ENCODE measurements at regions not wholly inside any gene's neighbourhood (a gene's known extent, or its start where the extent isn't known, plus 50 kb on each side); places are given as distances from the start of the nearest gene placed in this dataset.

DNA sequence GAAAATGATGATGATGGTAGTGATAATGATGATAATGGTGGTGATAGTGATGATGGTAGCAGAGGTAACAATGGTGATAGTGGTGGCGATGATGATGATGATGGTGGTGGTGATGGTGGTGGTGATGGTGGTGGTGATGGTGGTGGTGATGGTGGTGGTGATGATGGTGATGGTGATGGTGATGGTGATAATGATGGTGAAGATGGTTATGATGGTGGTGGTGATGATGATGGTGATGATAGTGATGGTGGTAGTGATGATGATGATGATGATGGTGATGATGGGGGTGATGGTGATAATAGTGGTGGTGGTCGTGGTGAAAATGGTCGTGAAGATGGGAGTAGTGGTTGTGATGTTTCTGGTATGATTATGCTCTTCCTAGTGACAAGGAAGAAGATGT lies 581.8 kb downstream of the HS3ST4 start:
- Histone ChIP-seq H3K4me1 (ENCODE audit: insufficient read depth) (no peaks in the 10 kb centered on the region), H4K20me1 (ENCODE audit: insufficient read depth) (no peaks in the 10 kb centered on the region), H3K4me2 (ENCODE audit: unreplicated experiment) (no peak overlapping the region), H3K27me3 (replicated peaks; ENCODE audit: insufficient read depth) (no peaks in the 10 kb centered on the region), H3K27ac (no peak overlapping the region), H2AFZ (no peak overlapping the region), H3K9me2 (ENCODE audit: insufficient read depth) (no peaks in the 10 kb centered on the region), H3K9me3 (ENCODE audit: low read depth) (no peaks in the 10 kb centered on the region), H3K36me3 (ENCODE audit: low read depth) (no peaks in the 10 kb centered on the region), H3K4me3 (no peak overlapping the region), H3K9ac (no peak overlapping the region), H3K79me2 (ENCODE audit: insufficient read depth) (no peaks in the 10 kb centered on the region), H3F3A (ENCODE audit: insufficient read depth) (no peaks in the 10 kb centered on the region)
- DNase-seq: no peak
- TF ChIP-seq EZH2 (IDR thresholded peaks at IDR 0.05; ENCODE audit: insufficient read depth, poor library complexity, severe bottlenecking) (no peak), EZH2phosphoT487 (IDR thresholded peaks at IDR 0.05; ENCODE audit: insufficient read depth, low read depth) (no peak)
- in situ Hi-C loops (cut with MboI): no loop called here
- WGBS, 2 experiments (ENCODE audit: low coverage in 1 of 2, low lambda C conversion rate in 2 of 2, missing lambda C conversion rate in 2 of 2): 12 to 15% methylated on average over 3 of the region's 3 CpGs

- no peaks in the 10 kb centered on the region for H4K20me1 ChIP-seq (ENCODE audit: insufficient read depth)
- no peaks in the 10 kb centered on the region for H3K36me3 ChIP-seq (ENCODE audit: low read depth)
- H3K9me2 ChIP-seq (ENCODE audit: insufficient read depth): no peaks in the 10 kb centered on the region
- TF ChIP-seq EZH2phosphoT487 (IDR thresholded peaks at IDR 0.05; ENCODE audit: insufficient read depth, low read depth) (no peak), EZH2 (IDR thresholded peaks at IDR 0.05; ENCODE audit: insufficient read depth, poor library complexity, severe bottlenecking) (no peak)
- 8 to 9% methylated on average over 3 of the region's 3 CpGs for WGBS, 2 experiments (ENCODE audit: low coverage in 1 of 2, low lambda C conversion rate in 2 of 2, missing lambda C conversion rate in 2 of 2)
- no peaks in the 10 kb centered on the region for H3K79me2 ChIP-seq (ENCODE audit: insufficient read depth)
- H3K4me1 ChIP-seq (ENCODE audit: insufficient read depth): no peaks in the 10 kb centered on the region
- H3K9me3 ChIP-seq (ENCODE audit: low read depth): no peaks in the 10 kb centered on the region
- H3K27ac ChIP-seq: no peak overlapping the region
- no peak overlapping the region for H2AFZ ChIP-seq
- no peak overlapping the region for H3K4me2 ChIP-seq (ENCODE audit: unreplicated experiment)
- in situ Hi-C loops (cut with MboI): no loop called here
- DNase-seq: no peak
- H3K4me3 ChIP-seq: no peak overlapping the region
- H3F3A ChIP-seq (ENCODE audit: insufficient read depth): no peaks in the 10 kb centered on the region
- H3K9ac ChIP-seq: no peak overlapping the region
- no peaks in the 10 kb centered on the region for H3K27me3 ChIP-seq (replicated peaks; ENCODE audit: insufficient read depth)
Measured at GRCh38 chr16:26275021-26275590, 583.3 kb downstream of the HS3ST4 start.

- Histone ChIP-seq H4K20me1 (ENCODE audit: insufficient read depth) (no peaks in the 10 kb centered on the region), H3K4me1 (ENCODE audit: insufficient read depth) (no peaks in the 10 kb centered on the region), H3F3A (ENCODE audit: insufficient read depth) (no peaks in the 10 kb centered on the region), H3K36me3 (ENCODE audit: low read depth) (no peaks in the 10 kb centered on the region), H3K27ac (no peak overlapping the region), H3K9me2 (ENCODE audit: insufficient read depth) (no peaks in the 10 kb centered on the region), H3K27me3 (replicated peaks; ENCODE audit: insufficient read depth) (no peaks in the 10 kb centered on the region), H3K9ac (no peak overlapping the region), H3K4me2 (ENCODE audit: unreplicated experiment) (no peak overlapping the region), H3K4me3 (no peak overlapping the region), H2AFZ (no peak overlapping the region), H3K79me2 (ENCODE audit: insufficient read depth) (no peaks in the 10 kb centered on the region), H3K9me3 (ENCODE audit: low read depth) (no peaks in the 10 kb centered on the region)
- WGBS, 2 experiments (ENCODE audit: low coverage in 1 of 2, low lambda C conversion rate in 2 of 2, missing lambda C conversion rate in 2 of 2): 18 to 19% methylated on average over 4 of the region's 4 CpGs
- DNase-seq: no peak
- TF ChIP-seq EZH2phosphoT487 (IDR thresholded peaks at IDR 0.05; ENCODE audit: insufficient read depth, low read depth) (no peak), EZH2 (IDR thresholded peaks at IDR 0.05; ENCODE audit: insufficient read depth, poor library complexity, severe bottlenecking) (no peak)
- in situ Hi-C loops (cut with MboI): no loop called here
Measured at GRCh38 chr16:26276289-26276688, 584.5 kb downstream of the HS3ST4 start.

GRCh38 chr16:26281381-26282110 lies 589.8 kb downstream of the HS3ST4 start:
- Histone ChIP-seq H2AFZ (no peak overlapping the region), H3K9me3 (ENCODE audit: low read depth) (no peaks in the 10 kb centered on the region), H3K27me3 (replicated peaks; ENCODE audit: insufficient read depth) (no peaks in the 10 kb centered on the region), H4K20me1 (ENCODE audit: insufficient read depth) (no peaks in the 10 kb centered on the region), H3K27ac (no peak overlapping the region), H3K9me2 (ENCODE audit: insufficient read depth) (no peaks in the 10 kb centered on the region), H3K36me3 (ENCODE audit: low read depth) (no peaks in the 10 kb centered on the region), H3K4me3 (no peak overlapping the region), H3K4me1 (ENCODE audit: insufficient read depth) (no peaks in the 10 kb centered on the region), H3K79me2 (ENCODE audit: insufficient read depth) (no peaks in the 10 kb centered on the region), H3K9ac (no peak overlapping the region), H3F3A (ENCODE audit: insufficient read depth) (no peaks in the 10 kb centered on the region), H3K4me2 (ENCODE audit: unreplicated experiment) (no peak overlapping the region)
- 16% methylated on average over 8 of the region's 8 CpGs for WGBS, 2 experiments (ENCODE audit: low coverage in 1 of 2, low lambda C conversion rate in 2 of 2, missing lambda C conversion rate in 2 of 2)
- in situ Hi-C loops (cut with MboI): no loop called here
- TF ChIP-seq EZH2phosphoT487 (IDR thresholded peaks at IDR 0.05; ENCODE audit: insufficient read depth, low read depth) (no peak), EZH2 (IDR thresholded peaks at IDR 0.05; ENCODE audit: insufficient read depth, poor library complexity, severe bottlenecking) (no peak)
- no peak for DNase-seq
